GM19023 (cell line): ENCODE measurements at regions not wholly inside any gene's neighbourhood (a gene's known extent, or its start where the extent isn't known, plus 50 kb on each side); places are given as distances from the start of the nearest gene placed in this dataset.

Source experiments
- ATAC-seq: cut with Tn5 transposase; IDR thresholded peaks from one replicate; pipeline ENCODE4 v1.9.1; 2021; ENCODE audit warnings: mild to moderate bottlenecking, moderate library complexity; ENCODE audit not compliant: unreplicated experiment

DNA sequence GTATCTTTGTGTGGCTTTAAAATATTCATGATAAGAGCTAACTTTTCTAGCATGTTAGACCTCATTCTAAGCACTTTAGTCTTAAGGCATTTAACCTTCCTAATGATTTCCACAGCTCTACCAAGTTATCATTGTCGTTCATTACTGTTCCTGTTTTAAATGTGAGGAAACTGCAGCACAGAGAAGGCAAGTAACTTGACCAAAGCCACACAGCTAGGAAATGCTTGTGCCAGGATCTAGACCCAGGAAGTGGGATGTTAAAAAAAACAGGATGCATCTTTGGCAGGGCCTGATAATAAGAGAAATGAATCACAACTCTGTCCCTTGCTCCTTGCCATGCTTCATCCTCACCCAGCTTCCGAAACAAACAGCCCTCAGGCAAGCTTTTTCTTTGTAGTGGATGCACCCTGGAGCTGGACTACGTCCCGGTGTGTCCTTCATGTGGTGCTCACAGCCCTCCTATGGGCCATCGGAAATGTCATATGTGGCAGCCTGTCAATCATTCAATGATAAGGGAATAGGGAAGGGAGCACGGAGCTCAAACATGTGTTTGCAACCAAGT lies 196.9 kb upstream of the RREB1 start:
- no peak for ATAC-seq

DNA sequence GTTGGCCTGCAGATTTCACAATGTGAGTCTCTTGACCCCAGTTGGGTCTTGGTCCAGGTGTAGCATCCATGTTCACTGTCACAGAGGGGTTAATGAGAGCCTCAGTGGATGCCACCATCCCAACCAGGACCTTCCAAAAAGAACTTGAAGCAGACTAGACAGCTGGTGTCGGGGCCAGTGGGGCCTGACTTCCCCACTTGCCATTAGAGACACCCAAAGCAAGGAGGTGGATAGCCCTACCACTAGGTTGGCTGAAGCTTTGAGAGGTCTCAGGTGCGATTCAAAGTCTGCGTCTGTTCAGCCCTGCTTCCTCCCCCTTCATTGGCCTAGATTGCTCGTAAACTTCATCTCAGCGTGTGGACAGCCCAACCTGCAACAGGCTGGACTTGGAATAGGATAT lies 196.4 kb upstream of the RREB1 start:
- ATAC-seq = no peak

DNA sequence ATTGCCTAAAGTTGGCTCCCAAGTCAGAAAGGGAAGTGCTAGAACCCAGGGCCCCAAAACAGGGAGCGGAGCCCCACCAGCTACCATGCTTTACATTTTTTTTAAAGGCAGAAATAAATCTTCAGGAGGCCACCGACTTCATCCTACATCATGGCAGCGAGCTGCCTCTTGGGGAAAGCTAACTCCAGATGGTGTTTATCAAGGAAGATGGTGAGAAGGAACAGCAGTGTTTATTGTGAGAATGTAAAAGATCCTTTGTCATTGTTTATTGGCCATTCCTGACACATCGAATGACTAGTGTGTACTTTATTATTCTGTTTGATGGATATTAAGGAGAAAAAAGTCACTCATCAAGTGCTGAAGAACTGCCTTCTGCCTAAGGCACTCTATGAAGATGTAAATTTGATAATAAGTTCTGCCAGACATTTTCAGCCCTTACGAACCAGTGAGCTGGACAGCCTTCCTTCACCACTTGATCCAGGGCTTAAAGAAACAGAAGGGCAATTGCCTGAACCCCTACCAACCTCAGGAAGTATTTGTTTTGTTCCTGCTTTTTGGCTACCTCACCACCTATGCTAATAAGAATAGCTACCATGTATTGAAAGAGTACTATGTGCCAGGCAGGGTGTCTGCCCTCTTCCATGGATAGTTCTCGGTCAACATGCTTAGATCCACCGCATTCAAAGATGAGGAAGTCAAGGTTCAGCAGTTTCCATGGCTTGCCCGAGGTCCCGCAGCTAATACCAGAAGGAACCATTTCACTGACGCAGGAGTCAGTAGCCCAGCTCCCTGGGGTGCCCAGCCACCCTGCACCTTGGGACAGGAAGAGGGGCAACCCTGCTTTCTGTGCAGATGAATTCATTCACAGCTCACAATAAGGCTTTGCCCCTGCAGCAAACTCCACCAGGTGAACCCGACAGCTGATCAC lies 194.7 kb upstream of the RREB1 start:
- no peak for ATAC-seq

DNA sequence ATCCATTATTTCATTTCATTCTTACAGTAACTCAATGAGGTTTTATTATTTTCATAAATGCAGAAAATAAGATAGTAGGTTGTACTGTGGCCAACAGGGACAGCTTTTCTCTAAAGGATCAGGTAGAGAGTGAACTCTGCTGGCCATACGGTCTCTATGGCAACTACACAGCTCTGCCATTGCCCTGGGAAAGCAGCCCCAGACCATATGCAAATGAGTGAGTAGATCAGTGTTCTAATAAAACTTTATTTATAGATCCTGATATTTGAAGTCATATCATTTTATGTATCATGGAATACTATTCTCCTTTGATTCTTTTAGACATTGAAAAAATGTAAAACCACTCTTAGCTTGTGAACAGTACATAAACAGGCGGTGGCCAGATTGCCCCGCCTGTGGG lies 192.5 kb upstream of the RREB1 start:
- ATAC-seq = no peak

DNA sequence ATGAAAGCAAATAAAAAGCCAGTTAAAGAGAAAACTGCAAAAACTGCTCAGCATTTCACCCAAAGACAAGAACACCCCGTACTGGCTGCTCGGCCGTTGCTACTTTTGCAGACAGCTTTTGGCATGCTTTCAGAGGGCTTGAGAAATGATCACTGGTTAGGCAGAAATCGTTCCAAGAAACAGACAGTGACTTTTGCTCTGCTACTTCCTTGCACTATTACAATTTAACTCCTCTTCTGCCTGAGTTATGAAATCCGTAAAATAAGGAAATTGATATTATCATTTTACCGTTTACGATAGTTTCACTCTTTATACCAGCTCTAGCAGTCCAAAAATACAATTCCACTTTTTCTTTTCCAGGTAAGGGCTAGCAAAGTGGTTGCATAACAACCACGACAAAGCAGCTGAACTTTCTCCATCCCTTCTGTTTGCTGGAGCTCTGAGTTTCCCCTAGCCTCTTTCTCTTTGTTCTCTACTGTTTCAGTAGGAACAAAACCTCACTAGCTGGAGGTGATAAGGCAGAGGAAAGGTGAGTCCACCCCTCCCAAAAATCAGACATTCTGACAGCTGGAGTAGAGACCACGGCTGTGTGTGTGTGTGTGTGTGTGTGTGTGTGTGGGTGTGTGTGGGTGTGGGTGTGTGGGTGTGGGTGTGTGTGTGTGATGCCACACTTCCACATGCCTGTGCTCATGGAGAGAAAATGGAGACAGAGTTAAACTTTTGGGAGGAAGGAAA lies 191.8 kb upstream of the RREB1 start:
- ATAC-seq = no peak

DNA sequence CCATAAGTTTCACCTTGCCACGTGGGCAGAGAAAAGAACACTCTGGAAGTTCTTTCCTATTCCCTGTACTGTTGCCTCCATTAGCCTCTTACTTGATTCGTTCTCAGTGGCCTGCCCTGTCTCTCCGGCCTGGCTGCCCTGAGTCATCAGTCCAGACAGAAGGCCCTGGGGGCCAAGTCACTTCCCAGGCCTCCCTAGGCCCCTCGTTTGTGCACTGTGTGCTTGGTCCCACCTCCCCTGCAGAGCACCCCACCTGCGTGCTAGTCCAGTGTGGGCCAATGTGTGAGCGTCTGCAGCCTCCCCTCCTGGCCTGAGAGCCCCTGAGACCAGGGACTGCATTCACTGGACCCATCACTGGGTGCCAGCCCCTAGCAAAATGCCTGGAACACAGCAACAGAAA lies 191.2 kb upstream of the RREB1 start:
- ATAC-seq = no peak

DNA sequence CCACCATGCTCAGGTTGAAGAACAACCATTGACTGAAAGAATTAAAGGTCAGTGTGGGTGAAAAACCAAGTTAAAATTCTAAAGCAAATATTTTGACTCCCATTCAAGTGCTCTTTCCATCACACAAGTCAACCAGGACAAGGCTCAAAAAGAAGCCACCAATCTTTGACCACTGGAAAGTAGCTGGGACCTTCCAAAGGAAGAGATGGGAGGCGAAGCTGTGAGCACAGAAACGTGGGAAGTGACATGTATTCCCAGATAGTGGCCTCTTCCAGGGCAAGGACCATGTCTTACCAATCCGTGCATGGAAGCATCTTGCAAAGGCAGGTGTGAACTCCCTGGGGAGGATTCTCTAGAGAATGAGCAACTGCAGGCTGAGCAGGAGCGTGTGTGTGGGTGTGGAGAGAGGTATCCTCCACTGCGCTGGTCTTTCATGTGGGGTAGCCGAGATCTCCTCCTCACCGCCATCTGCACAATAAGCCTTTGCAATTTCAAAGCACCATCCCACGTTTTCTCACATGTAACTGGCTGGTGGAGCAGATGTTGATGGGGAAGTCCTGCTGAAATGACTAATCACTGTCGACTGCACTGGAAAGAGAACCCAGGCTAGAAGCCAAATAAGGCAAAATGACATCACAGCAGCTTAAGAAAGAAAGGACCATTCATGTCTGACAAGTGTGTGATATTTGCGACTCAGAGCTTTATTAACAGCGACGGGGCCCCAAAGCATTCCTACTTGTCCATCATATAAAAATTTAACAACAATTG lies 189.4 kb upstream of the RREB1 start:
- peak; percentile 92 for ATAC-seq

DNA sequence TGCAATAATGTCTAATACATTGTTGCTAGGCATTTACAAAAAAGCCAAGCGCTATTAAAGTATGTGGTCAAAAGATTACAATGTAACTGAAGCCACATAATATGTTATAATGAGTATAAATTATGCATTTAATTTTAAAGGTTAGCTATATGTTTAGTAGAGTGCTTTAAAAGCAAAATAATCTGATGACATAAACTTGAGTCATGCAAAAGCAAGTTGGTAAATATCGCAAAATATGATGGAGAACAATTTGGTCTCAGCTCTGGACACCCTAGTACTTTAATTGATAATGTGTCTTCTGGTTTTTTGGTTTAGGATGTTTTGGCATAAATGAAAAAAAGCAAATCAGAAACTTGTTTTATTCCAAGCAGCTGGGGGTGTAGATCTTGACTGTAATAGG lies 188.6 kb upstream of the RREB1 start:
- no peak for ATAC-seq

DNA sequence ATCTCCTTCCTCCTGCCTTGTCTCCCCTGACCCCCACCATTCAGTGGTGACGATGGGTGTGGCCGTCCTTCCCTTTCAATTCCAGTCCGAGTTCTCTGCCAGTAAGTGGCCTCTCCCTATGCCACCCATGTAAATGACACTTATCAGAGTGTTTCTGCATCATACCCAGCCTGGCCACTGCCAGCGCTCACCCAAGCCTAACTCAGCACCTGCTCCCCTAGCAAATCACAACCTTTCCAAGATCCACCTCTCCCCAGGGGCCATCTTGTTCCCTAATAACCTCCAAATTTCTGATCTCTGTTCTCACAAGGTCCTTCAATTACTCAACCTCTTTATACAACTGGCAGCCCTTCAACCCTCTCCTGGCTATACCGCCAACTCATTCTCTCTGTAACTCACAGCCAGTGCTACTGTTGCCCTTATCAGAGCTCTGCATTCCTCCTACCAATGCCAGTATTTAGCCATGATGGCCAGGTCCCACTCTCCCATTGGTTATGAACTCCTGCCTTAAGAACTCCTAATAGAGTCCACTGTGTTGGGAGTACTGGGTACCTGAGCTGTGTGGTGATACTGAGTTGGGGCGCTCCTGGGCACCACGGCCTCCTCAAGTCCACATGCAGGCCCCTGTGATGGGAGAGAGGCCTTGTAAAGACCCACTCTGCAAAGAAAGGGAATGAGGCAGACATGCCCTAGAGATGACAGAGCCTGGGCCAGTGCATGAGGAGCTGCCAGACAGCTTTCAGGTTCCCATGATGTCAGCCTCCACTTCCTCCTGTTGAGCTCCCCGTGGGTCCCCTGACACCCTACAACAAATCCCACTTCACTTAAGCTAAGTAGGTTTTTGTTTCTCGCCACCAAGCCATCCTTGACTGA lies 187.4 kb upstream of the RREB1 start:
- no peak for ATAC-seq

DNA sequence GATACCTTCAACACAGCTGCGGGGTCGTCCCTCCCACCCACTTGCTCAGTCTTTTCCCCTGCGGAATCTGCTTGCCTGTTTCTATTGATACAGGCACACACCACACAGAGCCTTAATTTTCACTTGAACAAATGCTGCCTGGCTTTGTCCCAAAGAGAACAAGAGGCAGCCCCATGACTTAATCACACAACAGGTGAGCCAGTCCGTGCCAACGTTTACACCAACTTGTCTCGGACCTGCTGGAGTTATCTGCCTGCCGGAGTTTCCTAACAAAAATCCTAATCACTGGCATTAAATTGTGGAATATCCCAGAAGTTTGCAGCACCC lies 186.8 kb upstream of the RREB1 start:
- no peak for ATAC-seq

DNA sequence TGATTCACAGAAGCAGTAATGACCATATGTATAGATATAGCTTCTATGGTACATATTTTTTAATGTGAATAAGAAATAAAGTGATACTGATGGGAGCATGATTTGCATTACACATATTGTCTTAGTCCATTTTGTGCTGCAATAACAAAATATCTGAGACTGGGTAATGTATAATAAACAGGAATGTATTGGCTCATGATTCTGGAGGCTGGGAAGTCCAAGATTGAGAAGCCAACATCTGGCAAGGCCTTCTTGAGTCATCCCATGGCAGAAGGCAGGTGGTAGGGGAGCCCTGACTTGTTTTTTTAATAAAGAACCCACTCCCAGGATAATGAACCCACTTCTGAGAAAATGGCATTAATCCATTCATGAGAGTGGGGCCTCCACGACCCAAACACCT lies 185.6 kb upstream of the RREB1 start:
- no peak for ATAC-seq

DNA sequence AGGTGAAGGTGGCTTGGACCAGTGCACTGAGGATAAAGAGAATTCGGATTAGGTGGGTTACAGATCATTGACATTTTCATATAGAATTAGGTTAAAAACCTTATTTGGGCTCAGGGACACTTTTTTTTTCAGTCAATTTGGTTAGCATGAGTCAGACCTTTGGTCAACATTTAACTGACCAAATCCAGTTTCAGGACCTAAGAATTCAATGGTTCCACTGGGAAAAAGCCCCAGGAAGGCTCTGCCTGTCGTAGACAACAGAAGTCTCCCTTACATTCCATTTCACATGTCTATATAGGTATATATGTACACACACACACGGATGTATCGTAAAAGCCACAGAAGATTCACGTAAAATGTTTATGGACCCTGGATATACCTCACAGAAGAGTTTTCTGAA lies 184.2 kb upstream of the RREB1 start:
- no peak for ATAC-seq

DNA sequence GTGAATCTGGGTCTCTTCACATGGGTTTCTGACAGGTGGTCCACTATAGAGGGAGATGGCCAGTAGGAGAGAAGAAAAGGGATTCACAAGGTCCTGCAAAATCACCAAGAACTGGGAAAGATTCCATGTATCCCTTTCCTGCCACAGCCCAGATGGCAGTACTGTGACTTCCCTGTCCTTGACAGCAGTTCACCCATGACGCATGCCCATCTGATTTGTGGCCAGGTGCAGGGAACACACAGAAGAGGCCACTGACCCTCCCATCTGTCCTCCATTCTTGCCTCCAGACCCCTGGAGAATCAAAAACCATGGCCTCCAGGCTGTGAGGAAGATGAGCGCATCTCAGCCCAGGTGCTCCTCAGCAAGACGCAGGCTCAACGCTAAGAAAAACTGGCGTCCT lies 183.1 kb upstream of the RREB1 start:
- no peak for ATAC-seq

DNA sequence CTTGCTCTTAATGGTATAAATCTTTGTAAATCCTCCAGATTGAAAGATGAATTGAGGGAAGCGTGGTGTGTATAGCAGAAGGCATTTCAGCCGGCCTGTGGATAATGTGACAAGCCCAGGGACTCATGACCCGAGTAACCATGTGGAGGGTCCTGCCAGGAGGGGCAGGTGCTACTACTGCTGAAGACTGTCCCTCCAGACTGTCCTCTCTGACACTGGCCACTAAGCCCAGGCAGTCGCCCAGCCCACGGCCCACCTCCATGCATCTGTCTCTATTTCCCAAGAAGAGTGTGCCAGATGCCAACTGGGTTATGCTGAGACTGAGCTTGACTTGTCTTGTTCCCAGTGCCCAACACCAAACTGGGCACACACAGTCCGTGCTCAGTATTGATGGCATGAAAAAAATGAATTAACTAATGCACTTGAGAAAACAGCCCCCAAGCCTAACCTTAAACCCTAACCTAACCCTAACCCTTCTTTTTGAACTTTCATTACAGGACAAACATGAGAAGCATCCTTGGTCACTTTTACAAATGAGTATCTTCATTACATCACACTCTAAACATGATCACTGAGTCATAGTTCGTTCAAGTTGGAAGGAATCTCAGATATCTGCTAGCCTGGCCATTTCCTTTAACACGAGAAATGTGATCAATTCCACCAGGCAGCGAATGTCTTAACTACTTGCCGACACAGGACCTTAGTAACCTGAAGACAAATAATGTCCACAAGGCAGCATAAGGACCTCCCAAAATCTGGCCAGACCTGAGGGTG lies 182.2 kb upstream of the RREB1 start:
- ATAC-seq = no peak

DNA sequence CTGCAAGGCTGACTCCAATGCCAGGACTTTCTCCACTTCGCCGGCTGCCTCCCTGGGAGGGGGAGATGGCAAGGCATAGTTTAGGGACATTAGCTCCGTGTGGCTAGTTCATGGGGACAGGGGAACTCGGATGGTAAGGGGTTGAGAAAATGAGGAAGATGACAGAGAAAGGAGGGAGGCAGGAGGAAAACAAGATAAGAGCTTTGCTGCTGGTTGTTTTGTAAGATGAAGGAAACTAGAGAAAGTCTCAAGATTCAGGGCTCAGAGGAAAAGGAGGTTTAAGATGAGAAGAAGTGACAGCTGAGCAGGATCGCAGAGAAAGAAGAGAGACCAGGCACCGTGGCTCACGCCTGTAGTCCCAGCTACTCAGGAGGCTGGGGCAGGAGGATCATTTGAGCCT lies 180.9 kb upstream of the RREB1 start:
- ATAC-seq = no peak

DNA sequence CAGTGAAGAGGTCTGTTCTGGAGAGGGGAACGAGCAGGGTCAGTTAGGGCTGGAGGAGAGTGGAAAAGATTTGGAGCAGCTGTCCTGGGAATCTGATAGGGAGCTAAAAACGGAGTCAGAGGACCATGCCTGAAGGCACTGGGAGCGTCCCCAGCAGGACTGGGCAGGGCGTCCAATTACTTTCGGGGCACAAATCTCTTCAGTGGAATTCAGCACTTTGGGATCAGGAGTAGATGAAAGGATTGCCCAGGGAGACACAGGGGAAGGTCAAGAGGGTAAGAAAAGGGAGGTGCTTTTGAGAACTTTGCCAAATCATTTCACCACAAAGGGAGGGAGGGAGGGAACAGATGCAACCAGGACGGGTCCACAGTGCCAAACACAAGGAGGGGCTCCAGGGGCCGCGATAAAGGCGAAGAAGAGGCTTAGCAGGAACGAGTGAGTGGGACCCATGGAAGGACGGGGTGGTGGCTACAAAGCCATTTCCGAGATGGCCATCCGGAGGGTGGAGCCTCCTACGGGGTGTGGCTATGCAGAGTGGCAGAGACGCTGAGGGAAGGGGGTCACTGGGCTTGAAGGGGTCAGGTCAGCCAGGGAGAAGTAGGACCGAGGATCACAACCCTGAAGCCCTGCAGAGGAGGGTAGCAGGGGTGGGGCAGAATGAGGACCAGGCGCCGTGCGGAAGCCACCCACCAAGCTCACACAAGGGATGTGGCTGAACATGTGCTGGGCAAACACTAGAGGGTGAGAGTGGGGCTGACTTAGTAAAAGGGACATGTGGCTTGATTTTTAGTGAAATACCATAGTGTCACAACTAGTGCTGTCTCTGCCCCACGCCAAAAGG lies 180.0 kb upstream of the RREB1 start:
- ATAC-seq = no peak

DNA sequence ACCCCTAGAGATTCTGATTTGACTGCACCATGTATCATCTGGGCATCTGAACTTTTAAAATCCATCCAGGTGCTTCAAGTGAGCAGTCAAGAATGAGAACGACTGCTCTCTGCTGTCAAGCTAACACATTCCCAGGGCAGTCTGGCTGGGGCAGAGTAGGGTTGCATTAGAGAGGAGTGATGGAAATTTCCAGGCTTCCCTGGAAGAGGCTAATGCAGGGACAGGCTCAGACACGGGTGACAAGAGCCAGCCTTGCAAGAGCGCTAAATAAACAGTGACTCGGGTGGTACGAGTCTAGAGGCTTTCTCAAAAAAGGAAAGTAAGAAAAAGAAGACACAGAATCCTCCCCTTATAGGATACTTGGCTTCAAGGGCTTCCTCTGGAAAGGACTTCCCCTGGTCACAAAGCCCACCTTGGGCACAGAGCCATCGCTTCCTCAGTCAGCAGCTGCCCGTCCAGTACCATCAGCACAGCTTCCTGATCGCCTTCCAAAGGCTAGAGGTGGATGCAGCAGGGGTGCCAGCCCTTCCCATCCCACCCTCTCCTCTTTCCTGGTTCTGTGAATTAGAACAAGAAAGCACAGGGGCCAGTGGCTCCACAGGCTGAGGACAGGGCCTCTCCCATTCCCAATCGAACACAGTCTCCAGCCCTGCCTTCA lies 177.4 kb upstream of the RREB1 start:
- no peak for ATAC-seq
